Endothelial cell (in vitro differentiated cells): ENCODE measurements at regions not wholly inside any gene's neighbourhood (a gene's known extent, or its start where the extent isn't known, plus 50 kb on each side); places are given as distances from the start of the nearest gene placed in this dataset.

Experiments used
- DNase-seq: peaks from one replicate; pipeline ENCODE4 v3.0.0; 2021; ENCODE audit warnings: low spot score
- H3K27ac Mint-ChIP-seq: one replicate; pipeline ENCODE4 v1.8.0; 2021; ENCODE audit warnings: mixed read lengths, inconsistent platforms; ENCODE audit not compliant: unreplicated experiment
- H3K27me3 Mint-ChIP-seq: one replicate; pipeline ENCODE4 v1.8.0; 2021; ENCODE audit warnings: mild to moderate bottlenecking, moderate library complexity, mixed read lengths, inconsistent platforms; ENCODE audit not compliant: unreplicated experiment
- H3K36me3 Mint-ChIP-seq: one replicate; pipeline ENCODE4 v1.8.0; 2021; ENCODE audit warnings: mild to moderate bottlenecking, low read depth, mixed read lengths, inconsistent platforms; ENCODE audit not compliant: unreplicated experiment
- H3K4me1 Mint-ChIP-seq: one replicate; pipeline ENCODE4 v1.8.0; 2021; ENCODE audit warnings: mild to moderate bottlenecking, mixed read lengths, inconsistent platforms; ENCODE audit not compliant: unreplicated experiment
- H3K4me3 Mint-ChIP-seq: one replicate; pipeline ENCODE4 v1.8.0; 2021; ENCODE audit warnings: mild to moderate bottlenecking, mixed read lengths, inconsistent platforms; ENCODE audit not compliant: unreplicated experiment
- H3K9me3 Mint-ChIP-seq: one replicate; pipeline ENCODE4 v1.8.0; 2021; ENCODE audit warnings: mixed read lengths, inconsistent platforms; ENCODE audit not compliant: unreplicated experiment
- TF ChIP-seq, protein P1 (sequence below): fragments of 200-600 bp; sonication (generic); IDR thresholded peaks from one replicate; pipeline ENCODE4 v1.5.0; 2021; ENCODE audit warnings: antibody characterized with exemption; ENCODE audit not compliant: unreplicated experiment

DNA sequence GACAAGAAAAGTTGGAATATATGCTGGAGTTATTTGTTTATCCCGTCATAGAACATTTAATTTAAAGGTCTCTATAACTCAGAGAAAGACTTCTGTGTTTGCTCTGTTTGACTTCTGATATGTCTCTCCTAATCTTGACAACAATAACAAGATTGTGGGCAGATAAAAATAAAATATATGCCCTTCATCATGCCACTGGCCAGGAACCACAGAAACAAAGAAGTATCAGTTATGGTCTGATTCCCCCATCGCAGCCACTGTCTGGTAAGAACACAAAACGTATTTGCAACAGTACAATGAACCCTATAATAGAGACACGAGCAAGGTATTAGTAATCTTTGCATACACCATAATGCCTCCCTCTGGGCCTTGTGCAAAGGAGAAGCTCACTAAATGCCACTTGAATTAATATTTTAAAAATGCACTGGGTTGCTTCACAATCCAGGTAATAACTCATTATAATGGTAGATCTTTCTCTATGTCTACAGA is 1498.3 kb downstream of the CDH11 start:
- no peaks in the 10 kb centered on the region for H3K4me1 Mint-ChIP-seq
- H3K27me3 Mint-ChIP-seq = peaks cover 1% of the 10 kb centered on the region
- H3K27ac Mint-ChIP-seq = no peak overlapping the region
- H3K36me3 Mint-ChIP-seq = no peaks in the 10 kb centered on the region
- DNase-seq = no peak
- TF ChIP-seq, protein P1, sequence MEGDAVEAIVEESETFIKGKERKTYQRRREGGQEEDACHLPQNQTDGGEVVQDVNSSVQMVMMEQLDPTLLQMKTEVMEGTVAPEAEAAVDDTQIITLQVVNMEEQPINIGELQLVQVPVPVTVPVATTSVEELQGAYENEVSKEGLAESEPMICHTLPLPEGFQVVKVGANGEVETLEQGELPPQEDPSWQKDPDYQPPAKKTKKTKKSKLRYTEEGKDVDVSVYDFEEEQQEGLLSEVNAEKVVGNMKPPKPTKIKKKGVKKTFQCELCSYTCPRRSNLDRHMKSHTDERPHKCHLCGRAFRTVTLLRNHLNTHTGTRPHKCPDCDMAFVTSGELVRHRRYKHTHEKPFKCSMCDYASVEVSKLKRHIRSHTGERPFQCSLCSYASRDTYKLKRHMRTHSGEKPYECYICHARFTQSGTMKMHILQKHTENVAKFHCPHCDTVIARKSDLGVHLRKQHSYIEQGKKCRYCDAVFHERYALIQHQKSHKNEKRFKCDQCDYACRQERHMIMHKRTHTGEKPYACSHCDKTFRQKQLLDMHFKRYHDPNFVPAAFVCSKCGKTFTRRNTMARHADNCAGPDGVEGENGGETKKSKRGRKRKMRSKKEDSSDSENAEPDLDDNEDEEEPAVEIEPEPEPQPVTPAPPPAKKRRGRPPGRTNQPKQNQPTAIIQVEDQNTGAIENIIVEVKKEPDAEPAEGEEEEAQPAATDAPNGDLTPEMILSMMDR = no peak
- no peak overlapping the region for H3K4me3 Mint-ChIP-seq
- H3K9me3 Mint-ChIP-seq = no peaks in the 10 kb centered on the region

- TF ChIP-seq, protein P1 = no peak
- no peaks in the 10 kb centered on the region for H3K36me3 Mint-ChIP-seq
Observed at GRCh38 chr16:63618896-63619485, 1502.9 kb downstream of the CDH11 start.

DNA sequence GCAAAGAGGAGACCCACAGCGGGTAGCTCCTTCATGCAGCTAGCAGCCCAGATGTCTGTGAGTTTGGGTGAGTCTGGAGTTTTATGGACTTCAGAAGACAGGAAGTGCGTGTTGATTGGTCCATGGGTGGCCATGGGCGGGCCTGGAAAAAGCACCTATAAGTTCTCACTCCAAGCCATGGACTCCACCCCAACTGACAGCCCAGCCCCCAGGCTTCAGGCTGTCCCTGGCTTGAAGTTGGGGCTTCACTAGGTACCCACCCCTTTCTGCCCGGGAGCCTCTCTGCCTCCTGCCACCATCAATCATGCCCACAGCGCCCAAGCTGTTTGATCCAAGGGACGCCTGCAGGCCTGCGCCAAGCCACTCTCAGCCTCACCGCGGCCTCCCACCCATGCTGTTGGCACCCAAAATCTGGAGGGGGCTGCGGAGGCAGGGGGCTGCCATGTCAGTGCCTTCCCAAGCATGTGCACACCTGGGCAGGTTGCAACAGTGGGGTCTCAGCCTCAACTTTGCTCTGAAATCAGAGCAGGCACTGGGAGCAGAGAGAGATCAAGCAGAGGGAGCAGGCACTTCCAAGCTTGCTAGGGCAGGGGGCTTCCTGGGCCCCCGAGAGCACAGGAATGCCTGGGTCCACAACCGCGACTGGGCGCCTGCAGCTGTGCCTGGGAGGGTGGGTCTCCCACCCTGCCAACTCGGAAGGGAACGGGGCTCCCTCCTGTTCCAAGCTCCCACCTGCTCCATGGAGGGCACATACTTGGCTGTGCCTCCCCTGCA is 1503.7 kb downstream of the CDH11 start:
- no peaks in the 10 kb centered on the region for H3K36me3 Mint-ChIP-seq
- H3K27ac Mint-ChIP-seq = no peak overlapping the region
- H3K4me3 Mint-ChIP-seq = no peak overlapping the region
- H3K27me3 Mint-ChIP-seq = peaks cover 3% of the 10 kb centered on the region
- H3K4me1 Mint-ChIP-seq = no peaks in the 10 kb centered on the region
- H3K9me3 Mint-ChIP-seq = no peaks in the 10 kb centered on the region
- no peak for DNase-seq
- TF ChIP-seq, protein P1 = no peak

More at GRCh38 chr16:63618896-63619485, 1502.9 kb downstream of the CDH11 start:
- Mint-ChIP-seq H3K4me1 (no peaks in the 10 kb centered on the region), H3K27ac (no peak overlapping the region), H3K4me3 (no peak overlapping the region), H3K27me3 (peaks cover 3% of the 10 kb centered on the region), H3K9me3 (no peaks in the 10 kb centered on the region)
- no peak for DNase-seq

- H3K27me3 Mint-ChIP-seq = peaks cover 3% of the 10 kb centered on the region
- TF ChIP-seq, protein P1 = no peak
- no peak overlapping the region for H3K27ac Mint-ChIP-seq
- no peak overlapping the region for H3K4me3 Mint-ChIP-seq
- DNase-seq = no peak
- H3K9me3 Mint-ChIP-seq = no peaks in the 10 kb centered on the region
- no peaks in the 10 kb centered on the region for H3K36me3 Mint-ChIP-seq
- H3K4me1 Mint-ChIP-seq = peaks cover 2% of the 10 kb centered on the region
Observed at GRCh38 chr16:63617047-63617989, 1504.5 kb downstream of the CDH11 start.
